HuH-7.5 (cell line): ENCODE measurements at regions not wholly inside any gene's neighbourhood (a gene's known extent, or its start where the extent isn't known, plus 50 kb on each side); places are given as distances from the start of the nearest gene placed in this dataset.
"Not testable (repeated sequence)": the region's sequence is repeated elsewhere in the genome, so short reads cannot be mapped to it uniquely, and the experiment has no call there.

Experiments
- DNase-seq: peaks from one replicate; pipeline ENCODE4 v3.0.0; 2011; ENCODE audit warnings: low spot score

- no peak for DNase-seq
Observed at GRCh38 chr1:83130886-83131691, 867.8 kb downstream of the TTLL7 start.

DNA sequence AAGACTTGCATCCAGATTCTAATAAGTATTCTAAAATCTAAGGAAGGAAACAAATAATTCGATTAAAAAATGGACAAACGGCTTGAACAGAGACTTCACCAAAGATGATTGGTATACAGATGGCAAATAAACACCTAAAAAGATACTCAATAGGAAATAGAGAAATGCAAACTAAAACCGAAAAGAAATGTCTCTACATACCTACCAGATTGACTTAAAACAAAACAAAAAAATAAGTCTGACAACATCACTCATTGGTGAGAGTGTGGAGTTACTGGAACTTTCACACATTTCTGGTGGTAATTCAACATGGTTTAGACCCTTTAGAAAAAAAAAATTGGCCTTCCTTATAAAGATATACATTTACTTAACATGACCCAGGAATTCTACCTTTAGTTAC, 869.8 kb downstream of the TTLL7 start:
- no peak for DNase-seq

- DNase-seq: no peak
Observed at GRCh38 chr1:83125456-83125855, 873.5 kb downstream of the TTLL7 start.

- no peak for DNase-seq
Observed at GRCh38 chr1:83123019-83123418, 875.9 kb downstream of the TTLL7 start.

- no peak for DNase-seq
Observed at GRCh38 chr1:83118472-83118871, 880.5 kb downstream of the TTLL7 start.

DNA sequence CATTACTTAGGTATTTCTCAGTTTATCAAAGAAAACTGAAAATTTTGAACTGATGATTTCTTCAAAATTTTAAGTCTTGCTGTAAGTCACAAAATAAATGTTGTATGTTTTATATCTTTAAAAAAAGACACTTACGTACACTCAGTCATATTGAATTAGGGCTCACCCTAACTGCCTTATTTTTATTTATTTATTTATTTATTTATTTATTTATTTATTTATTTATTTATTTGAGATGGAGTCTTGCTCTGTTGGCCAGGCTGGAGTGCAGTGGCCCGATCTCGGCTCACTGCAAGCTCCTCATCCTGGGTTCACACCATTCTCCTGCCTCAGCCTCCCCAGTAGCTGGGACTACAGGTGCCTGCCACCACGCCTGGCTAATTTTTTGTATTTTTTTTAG, 881.9 kb downstream of the TTLL7 start:
- DNase-seq: not testable (repeated sequence)

DNA sequence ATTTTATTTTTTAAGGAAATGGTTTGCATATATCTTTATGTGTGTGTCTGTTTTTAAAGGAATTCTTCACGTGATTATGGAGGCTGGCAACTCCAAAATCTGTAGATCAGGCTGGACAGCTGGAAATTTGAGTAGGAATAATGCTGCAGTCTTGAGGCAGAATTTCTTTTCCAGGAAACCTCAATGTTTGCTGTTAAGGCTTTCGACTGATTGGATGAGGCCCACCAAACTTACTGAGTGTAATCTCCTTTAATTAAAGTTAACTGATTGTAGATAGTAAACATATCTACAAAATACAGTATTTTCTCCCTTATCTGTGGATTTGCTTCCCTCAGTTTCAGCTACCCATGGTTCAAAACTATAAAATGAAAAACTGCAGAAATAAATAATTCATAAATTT, 883.1 kb downstream of the TTLL7 start:
- DNase-seq: no peak

GRCh38 chr1:83114136-83114834, 884.6 kb downstream of the TTLL7 start:
- DNase-seq: no peak

DNA sequence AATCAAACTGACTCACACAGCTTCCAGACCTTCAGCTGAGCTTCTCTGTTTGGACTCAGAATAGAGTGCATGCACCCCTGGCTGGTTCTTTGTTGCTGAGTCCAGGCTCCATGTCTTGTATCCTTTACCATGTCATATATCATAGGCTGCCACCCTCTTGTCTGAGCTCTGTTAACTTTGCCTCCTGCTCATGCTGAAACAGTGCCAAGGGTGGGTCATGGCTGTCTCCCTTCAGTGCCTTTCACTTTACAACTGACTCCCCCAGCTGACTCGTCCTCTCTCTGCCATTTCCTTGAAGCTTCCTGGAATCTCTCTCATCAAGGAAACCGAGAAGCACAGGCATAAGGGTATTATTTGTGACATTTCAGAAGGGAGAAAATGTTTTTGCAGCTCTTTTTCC, 885.3 kb downstream of the TTLL7 start:
- DNase-seq: no peak

GRCh38 chr1:83112248-83112885, 886.6 kb downstream of the TTLL7 start:
- no peak for DNase-seq

DNA sequence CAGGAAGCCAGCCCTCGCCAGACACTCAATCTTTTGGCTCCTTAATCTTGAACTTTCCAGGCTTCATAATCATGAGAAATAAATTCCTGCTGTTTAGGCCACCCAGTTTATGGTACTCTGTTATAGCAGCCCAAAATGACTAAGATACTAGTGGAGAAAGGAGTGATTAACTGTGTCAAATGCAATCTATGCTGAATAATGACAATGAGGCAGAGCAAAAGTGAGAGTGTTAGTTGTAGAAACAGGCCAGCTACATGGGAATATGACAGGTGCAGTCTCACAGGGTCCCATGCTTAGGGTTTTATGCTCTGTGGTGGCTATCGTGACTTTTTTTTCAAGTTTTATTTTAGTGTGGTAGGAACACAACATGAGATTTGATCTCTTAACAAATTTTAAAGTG, 888.8 kb downstream of the TTLL7 start:
- no peak for DNase-seq

DNA sequence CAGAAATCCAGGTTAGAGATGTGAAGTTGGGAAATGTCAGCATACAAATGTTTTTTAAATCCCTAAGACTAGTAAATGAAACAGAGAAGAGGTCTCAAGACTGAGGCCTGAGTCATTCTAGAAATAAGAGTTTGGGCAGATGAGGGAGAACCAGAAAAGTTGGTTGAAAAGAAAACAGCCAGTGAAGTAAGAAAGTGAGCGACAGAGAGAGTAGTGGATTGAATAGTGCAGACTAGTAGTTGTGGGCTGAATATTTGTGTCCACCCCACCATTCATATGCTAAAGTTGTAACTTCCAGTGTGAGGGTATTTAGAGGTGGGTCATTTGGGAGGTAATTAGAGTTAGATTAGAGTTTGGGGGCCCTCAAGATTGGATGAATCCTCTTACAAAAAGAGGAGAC, 889.2 kb downstream of the TTLL7 start:
- DNase-seq: no peak

DNA sequence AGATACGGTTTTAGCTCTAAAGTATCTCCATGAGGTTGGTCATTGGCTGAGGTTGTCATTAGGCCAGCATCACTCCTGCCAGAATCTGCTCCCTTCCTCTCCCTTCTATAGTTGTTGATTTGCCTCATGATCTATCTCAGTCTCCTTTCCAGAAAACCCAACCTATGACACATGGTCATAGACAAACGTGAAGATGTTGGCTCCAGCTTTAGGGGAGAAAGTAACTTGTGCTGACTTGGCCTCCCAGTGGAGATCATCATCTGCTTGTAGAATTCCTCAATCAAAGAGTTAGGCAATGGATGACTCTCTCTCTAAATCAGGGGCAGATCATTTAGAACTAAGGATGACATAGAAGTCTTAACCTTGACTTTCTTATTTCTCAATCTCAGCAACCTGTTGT, 894.4 kb downstream of the TTLL7 start:
- no peak for DNase-seq

DNA sequence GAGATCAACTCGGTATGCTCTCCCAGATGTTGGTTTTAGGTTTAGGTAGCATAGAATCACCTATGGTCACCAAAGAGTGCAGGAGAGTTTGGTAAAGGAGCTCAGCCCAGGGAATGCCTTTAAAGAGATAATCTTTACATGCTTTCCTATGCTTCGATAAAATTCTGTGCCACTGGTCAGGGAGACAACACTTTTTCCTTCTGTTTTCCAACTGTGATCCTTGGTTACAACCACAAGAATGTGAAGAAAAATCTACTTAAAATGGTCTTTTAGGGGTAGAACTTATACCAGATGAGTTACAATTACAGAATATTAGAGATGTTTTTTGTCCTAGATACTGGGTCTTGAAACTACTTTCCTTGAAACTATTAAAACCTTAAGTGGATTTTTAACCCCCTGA, 895.6 kb downstream of the TTLL7 start:
- no peak for DNase-seq

DNA sequence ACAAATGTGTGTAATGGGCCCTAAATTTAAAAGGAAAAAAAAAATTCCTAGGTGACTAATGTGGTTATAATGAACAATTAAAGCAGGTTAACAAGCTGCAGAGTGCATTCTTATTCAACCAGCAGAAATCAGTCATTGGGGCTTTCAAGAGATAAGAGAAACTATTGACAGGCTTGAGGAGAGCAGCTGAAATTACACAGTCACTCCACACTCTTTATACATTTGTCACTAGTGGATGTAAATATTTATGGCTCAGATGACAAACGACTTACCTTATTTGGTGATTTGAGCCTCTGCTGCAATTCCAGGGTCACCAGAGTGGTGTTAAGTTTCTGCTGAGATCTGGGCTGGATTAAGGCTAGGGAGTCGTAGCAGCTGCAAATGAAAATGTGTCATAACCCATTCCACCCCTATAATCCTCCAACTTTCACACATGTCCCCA, 896.3 kb downstream of the TTLL7 start:
- DNase-seq: peak; percentile 6

DNA sequence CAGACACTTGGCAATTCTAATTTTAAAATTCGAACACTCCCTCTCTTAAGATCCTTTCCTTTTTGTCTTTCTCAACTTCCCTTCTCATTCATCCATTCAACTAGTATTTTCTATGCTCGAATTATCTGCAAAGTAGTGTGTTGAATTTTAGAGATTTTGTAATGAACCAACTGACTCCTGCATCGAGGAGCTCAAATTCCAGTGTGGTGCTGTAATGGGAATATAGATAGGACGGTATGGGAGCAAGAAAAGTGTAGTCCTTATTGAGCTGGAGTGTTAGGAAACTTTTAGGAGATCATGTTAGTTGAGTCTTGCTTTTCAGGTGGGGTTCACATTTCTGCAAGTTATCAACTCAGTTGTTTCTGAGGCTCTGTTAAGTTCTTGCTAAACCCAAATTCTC, 897.5 kb downstream of the TTLL7 start:
- no peak for DNase-seq

DNA sequence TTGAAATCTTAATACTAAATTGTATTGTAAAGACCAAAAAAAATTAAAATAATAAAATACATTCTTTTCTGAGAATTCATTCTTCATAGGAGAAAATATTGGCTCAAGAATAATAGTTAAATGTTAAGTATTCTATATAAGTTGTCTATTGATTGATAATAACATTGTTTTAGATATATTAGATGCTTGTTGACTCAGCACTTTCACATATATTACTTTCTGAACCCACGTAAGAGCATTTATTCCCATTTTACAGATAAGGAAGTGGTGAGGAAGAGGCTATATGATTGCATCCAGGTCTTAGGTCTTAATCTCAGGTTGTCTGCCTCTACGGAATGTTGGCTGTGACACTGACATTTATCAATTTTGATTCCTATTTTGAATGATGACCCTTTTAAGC, 898.8 kb downstream of the TTLL7 start:
- no peak for DNase-seq

GRCh38 chr1:83098791-83099190, 900.1 kb downstream of the TTLL7 start:
- DNase-seq: no peak

DNA sequence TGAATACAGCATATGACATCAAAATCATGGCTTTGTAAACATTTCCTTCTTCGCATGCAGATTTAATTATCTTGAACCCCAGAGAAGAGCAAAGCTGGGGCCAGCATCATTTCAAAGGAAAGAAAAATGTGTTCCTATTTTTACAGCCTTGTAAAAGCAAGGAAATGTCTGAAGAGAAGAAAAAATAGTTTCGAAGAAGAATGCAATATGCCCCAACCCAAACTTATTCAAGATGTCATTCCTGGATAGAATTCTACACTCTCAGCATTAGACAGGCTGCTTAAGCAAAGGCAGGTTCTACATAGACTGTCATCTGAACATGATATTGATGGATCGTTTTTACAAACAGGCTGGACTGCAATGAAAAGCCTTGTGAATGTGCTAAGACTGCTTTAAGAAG, 900.8 kb downstream of the TTLL7 start:
- no peak for DNase-seq

- no peak for DNase-seq
Observed at GRCh38 chr1:83097715-83098114, 901.2 kb downstream of the TTLL7 start.

- DNase-seq: no peak
Observed at GRCh38 chr1:83095570-83095969, 903.4 kb downstream of the TTLL7 start.

DNA sequence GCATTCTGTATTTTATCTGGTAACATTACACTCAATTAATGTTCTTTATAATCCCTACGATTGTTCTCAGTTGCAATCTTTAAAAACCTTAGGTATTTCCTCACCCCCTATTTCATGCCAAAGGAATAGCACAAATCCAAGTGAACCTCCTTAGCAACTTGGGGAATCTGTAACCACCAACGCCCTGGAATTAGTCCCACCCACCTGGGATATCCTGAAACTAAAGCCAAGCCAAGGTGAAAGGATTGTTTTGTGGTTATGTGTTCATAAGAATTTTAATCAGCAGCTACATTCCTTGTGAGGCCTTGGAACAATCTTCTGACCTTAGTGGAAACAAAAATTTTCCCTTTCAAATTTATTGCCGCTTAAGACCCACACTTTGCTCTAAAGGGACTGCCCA, 908.7 kb downstream of the TTLL7 start:
- DNase-seq: no peak

GRCh38 chr1:83087851-83088250, 911.1 kb downstream of the TTLL7 start:
- no peak for DNase-seq
